IMR-90 (cell line): ENCODE measurements at regions not wholly inside any gene's neighbourhood (a gene's known extent, or its start where the extent isn't known, plus 50 kb on each side); places are given as distances from the start of the nearest gene placed in this dataset.

Experiments
- ATAC-seq: fragments of 200-7000 bp; cut with Tn5 transposase; 2 replicates; pipeline ENCODE4 v1.9.1; 2020; ENCODE audit warnings: low read depth, mild to moderate bottlenecking, moderate library complexity
- BruUV-seq: library from RNA; stranded (reverse); fragments of 400-500 nt; replicated peaks from 2 replicates; lab custom pipeline; 2021; lab: Mats Ljungman, UMichigan
- CTCF ChIA-PET: fragments of 300-600 bp; formaldehyde crosslinking; extraction: SDS; loops from one replicate; lab custom pipeline; 2021; ENCODE audit warnings: antibody characterized with exemption; lab: Yijun Ruan, JAX
- POLR2A ChIA-PET: fragments of 300-600 bp; sonication (Branson Sonifier 250); formaldehyde crosslinking; loops from one replicate; lab custom pipeline; 2022; ENCODE audit warnings: antibody characterized with exemption; ENCODE audit not compliant: unreplicated experiment; lab: Charles Lee
- DNase-seq: peaks from one replicate; pipeline ENCODE4 v3.0.0; 2013
- H2AFZ ChIP-seq: replicated peaks from 2 replicates; pipeline ENCODE3; 2013; ENCODE audit warnings: low read length, mild to moderate bottlenecking; ENCODE audit not compliant: poor library complexity
- H2AK5ac ChIP-seq: 2 replicates; pipeline ENCODE4 v1.6.1; 2013; ENCODE audit warnings: low read depth, low read length, inconsistent platforms
- H2AK9ac ChIP-seq: replicated peaks from 2 replicates; pipeline ENCODE3; 2013; ENCODE audit warnings: mild to moderate bottlenecking, low read depth, low read length, moderate library complexity; ENCODE audit not compliant: poor library complexity
- H2BK120ac ChIP-seq: 2 replicates; pipeline ENCODE4 v1.6.1; 2013; ENCODE audit warnings: low read depth, low read length, inconsistent platforms
- H2BK15ac ChIP-seq: 3 replicates; pipeline ENCODE4 v1.6.1; 2013; ENCODE audit warnings: low read depth, low read length, inconsistent platforms
- H2BK20ac ChIP-seq: 2 replicates; pipeline ENCODE4 v1.6.1; 2013; ENCODE audit warnings: low read depth, mild to moderate bottlenecking, inconsistent platforms, low read length, moderate library complexity
- H2BK5ac ChIP-seq: 2 replicates; pipeline ENCODE4 v1.6.1; 2013; ENCODE audit warnings: mild to moderate bottlenecking, low read depth, low read length, inconsistent platforms; ENCODE audit not compliant: poor library complexity, severe bottlenecking
- H3K14ac ChIP-seq: replicated peaks from 2 replicates; pipeline ENCODE4 v1.6.1; 2013; ENCODE audit warnings: low read depth, low read length, inconsistent platforms
- H3K18ac ChIP-seq: 2 replicates; pipeline ENCODE4 v1.6.1; 2013; ENCODE audit warnings: low read depth, low read length, control low read depth
- H3K23ac ChIP-seq: 2 replicates; pipeline ENCODE4 v1.6.1; 2013; ENCODE audit warnings: low read depth, low read length, inconsistent platforms
- H3K27ac ChIP-seq: 2 replicates; pipeline ENCODE4 v1.5.1; 2013; ENCODE audit warnings: mild to moderate bottlenecking, control low read depth, low read length; ENCODE audit not compliant: insufficient read depth
- H3K27me3 ChIP-seq: 2 replicates; pipeline ENCODE4 v1.6.1; 2013; ENCODE audit warnings: low read length; ENCODE audit not compliant: control insufficient read depth, insufficient read depth
- H3K36me3 ChIP-seq: 2 replicates; pipeline ENCODE4 v1.6.1; 2013; ENCODE audit warnings: low read length, mixed read lengths; ENCODE audit not compliant: control insufficient read depth, insufficient read depth
- H3K4ac ChIP-seq: 2 replicates; pipeline ENCODE4 v1.6.1; 2013; ENCODE audit warnings: low read depth, low read length, inconsistent platforms
- H3K4me1 ChIP-seq: 2 replicates; pipeline ENCODE4 v1.6.1; 2013; ENCODE audit warnings: low read length, mixed read lengths; ENCODE audit not compliant: control insufficient read depth, insufficient read depth
- H3K4me2 ChIP-seq: 2 replicates; pipeline ENCODE4 v1.6.1; 2013; ENCODE audit warnings: low read depth, mild to moderate bottlenecking, control low read depth, low read length, moderate library complexity
- H3K4me3 ChIP-seq: 2 replicates; pipeline ENCODE4 v1.5.1; 2013; ENCODE audit warnings: low read depth, mild to moderate bottlenecking, control low read depth, low read length, moderate library complexity; ENCODE audit not compliant: insufficient read depth
- H3K56ac ChIP-seq: 2 replicates; pipeline ENCODE4 v1.6.1; 2013; ENCODE audit warnings: low read length, inconsistent platforms; ENCODE audit not compliant: insufficient read depth; ENCODE audit errors: extremely low read depth
- H3K79me1 ChIP-seq, 2 experiments: 2 replicates each; pipeline ENCODE4 v1.6.1; 2013; ENCODE audit warnings: low read length in 2 of 2, inconsistent platforms in 1 of 2, low read depth in 1 of 2
- H3K9ac ChIP-seq: 2 replicates; pipeline ENCODE4 v1.6.1; 2013; ENCODE audit warnings: low read depth, low read length, control low read depth
- H3K9me1 ChIP-seq: 2 replicates; pipeline ENCODE4 v1.6.1; 2013; ENCODE audit warnings: low read length, inconsistent platforms; ENCODE audit not compliant: insufficient read depth
- H3K9me3 ChIP-seq: 2 replicates; pipeline ENCODE4 v1.6.1; 2013; ENCODE audit warnings: low read length; ENCODE audit not compliant: control insufficient read depth, insufficient read depth
- H4K20me1 ChIP-seq: 2 replicates; pipeline ENCODE4 v1.6.1; 2013; ENCODE audit warnings: low read length, inconsistent platforms; ENCODE audit not compliant: insufficient read depth
- H4K5ac ChIP-seq: 2 replicates; pipeline ENCODE4 v1.6.1; 2013; ENCODE audit warnings: mild to moderate bottlenecking, low read depth, low read length, control low read depth
- H4K8ac ChIP-seq, 2 experiments: 2 replicates each; pipeline ENCODE4 v1.6.1; 2013; ENCODE audit warnings: low read depth in 2 of 2, low read length in 2 of 2, control low read depth in 1 of 2, inconsistent platforms in 1 of 2
- H4K91ac ChIP-seq: 2 replicates; pipeline ENCODE4 v1.6.1; 2013; ENCODE audit warnings: low read depth, low read length, inconsistent platforms; ENCODE audit not compliant: insufficient read depth
- BHLHE40 ChIP-seq: fragments of 150-350 bp; IDR thresholded peaks from 2 replicates; pipeline ENCODE4 v1.6.1; 2016; ENCODE audit warnings: mild to moderate bottlenecking, low read depth, low read length
- CEBPB ChIP-seq: IDR thresholded peaks from 2 replicates; pipeline ENCODE4 v1.6.1; 2012; ENCODE audit warnings: low read depth, low read length, improper control_type of control experiment
- CHD1 ChIP-seq: IDR thresholded peaks from 2 replicates; pipeline ENCODE4 v1.6.1; 2012; ENCODE audit warnings: low read depth, low read length, improper control_type of control experiment
- CTCF ChIP-seq: conservative IDR thresholded peaks from 2 replicates; pipeline ENCODE4 v1.5.1; 2012; ENCODE audit warnings: mild to moderate bottlenecking, low read depth, low read length, improper control_type of control experiment
- ELK1 ChIP-seq: fragments of 150-350 bp; IDR thresholded peaks from 2 replicates; pipeline ENCODE4 v1.6.1; 2016; ENCODE audit warnings: low read depth, mild to moderate bottlenecking, low read length, moderate library complexity, borderline replicate concordance
- FOS ChIP-seq: fragments of 150-350 bp; IDR thresholded peaks from 2 replicates; pipeline ENCODE4 v1.6.1; 2016; ENCODE audit warnings: low read depth, low read length
- MAFK ChIP-seq: IDR thresholded peaks from 2 replicates; pipeline ENCODE4 v1.6.1; 2012; ENCODE audit warnings: low read depth, low read length, improper control_type of control experiment
- MAZ ChIP-seq: IDR thresholded peaks from 2 replicates; pipeline ENCODE4 v1.6.1; 2012; ENCODE audit warnings: low read depth, mild to moderate bottlenecking, low read length, improper control_type of control experiment, moderate library complexity, borderline replicate concordance
- MXI1 ChIP-seq: IDR thresholded peaks from 2 replicates; pipeline ENCODE4 v1.6.1; 2012; ENCODE audit warnings: low read depth, mild to moderate bottlenecking, low read length, moderate library complexity, borderline replicate concordance
- NFE2L2 ChIP-seq: fragments of 150-350 bp; IDR thresholded peaks from 2 replicates; pipeline ENCODE4 v1.6.1; 2016; ENCODE audit warnings: low read depth, mild to moderate bottlenecking, low read length
- POLR2A ChIP-seq: IDR thresholded peaks from 2 replicates; pipeline ENCODE4 v1.6.1; 2012; ENCODE audit warnings: mild to moderate bottlenecking, low read depth, low read length
- RAD21 ChIP-seq: IDR thresholded peaks from 2 replicates; pipeline ENCODE4 v1.6.1; 2012; ENCODE audit warnings: low read length, improper control_type of control experiment
- RCOR1 ChIP-seq: IDR thresholded peaks from 2 replicates; pipeline ENCODE4 v1.6.1; 2012; ENCODE audit warnings: mild to moderate bottlenecking, low read length, improper control_type of control experiment; ENCODE audit not compliant: insufficient replicate concordance
- RFX5 ChIP-seq: IDR thresholded peaks from 2 replicates; pipeline ENCODE4 v1.8.0; 2012; ENCODE audit warnings: low read depth, mild to moderate bottlenecking, low read length, moderate library complexity
- SMC3 ChIP-seq: fragments of 150-350 bp; IDR thresholded peaks from 2 replicates; pipeline ENCODE4 v1.6.1; 2016; ENCODE audit warnings: low read depth, mild to moderate bottlenecking, antibody characterized with exemption, low read length, moderate library complexity
- USF2 ChIP-seq: fragments of 150-350 bp; IDR thresholded peaks from 2 replicates; pipeline ENCODE4 v1.6.1; 2017; ENCODE audit warnings: mild to moderate bottlenecking, antibody characterized with exemption, low read length, low read depth
- WGBS, 2 experiments: methylation state at CpG; one replicate each; pipeline versions ENCODE4 v1.1.5 to v1.1.7; 2013; ENCODE audit warnings: missing lambda C conversion rate in 2 of 2; ENCODE audit not compliant: insufficient read length in 1 of 2; ENCODE audit errors: extremely low coverage in 2 of 2; 5-methylcytosine and 5-hydroxymethylcytosine counted together
- dilution Hi-C: fragments of 300-500 bp; cut with HindIII; formaldehyde crosslinking; loops from one replicate; pipeline ENCODE4 v1.14.3; 2018; ENCODE audit warnings: low sequenced_read_pairs; ENCODE audit not compliant: unreplicated experiment
- in situ Hi-C: fragments of 300-500 bp; cut with MboI; formaldehyde crosslinking; loops from 3 replicates; pipeline ENCODE4 v1.14.3; 2019; ENCODE audit warnings: low sequenced_read_pairs, inconsistent platforms, mixed read lengths
- intact Hi-C: fragments of 100-400 bp; cut with micrococcal nuclease; formaldehyde crosslinking; loops from 2 replicates; pipeline ENCODE4 v1.10.0; 2022

DNA sequence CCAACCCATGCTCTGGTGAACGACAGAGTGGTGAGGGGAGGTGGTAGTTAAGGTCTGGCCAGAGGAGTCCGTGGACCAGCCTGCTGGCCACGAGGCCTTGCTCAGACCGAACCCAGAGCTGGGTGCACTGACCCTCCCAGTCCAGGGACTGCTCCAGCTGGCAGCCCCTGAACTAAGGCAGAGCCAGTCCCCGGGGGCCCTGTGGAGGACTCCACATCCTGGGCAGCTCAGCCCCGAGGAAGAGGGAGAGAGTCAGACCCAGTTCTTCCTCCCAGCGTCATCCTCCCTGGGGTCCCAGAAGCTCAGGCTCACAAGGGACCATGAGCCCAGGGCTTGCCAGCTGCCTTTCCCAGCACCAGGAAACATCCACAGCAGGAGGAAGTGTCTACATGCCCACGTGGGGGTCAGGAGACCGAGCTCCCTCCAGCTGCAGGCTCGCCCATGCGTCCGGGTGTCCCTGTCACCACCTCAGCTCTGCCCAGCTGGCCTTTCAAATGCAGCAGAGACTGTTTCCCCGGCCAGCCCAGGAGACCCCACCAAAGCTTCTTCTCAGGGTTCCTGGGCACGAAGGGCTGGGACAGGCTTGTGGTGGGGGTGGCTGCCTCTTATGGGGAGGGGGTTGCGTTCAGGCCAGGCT is 194.4 kb downstream of the KIF26A start:
- H3K27me3 ChIP-seq, result no peaks in the 10 kb centered on the region

More for the DNA sequence above, 194.4 kb downstream of the KIF26A start:
- WGBS, 2 experiments, result 10% methylated on average over 2 of the region's 15 CpGs; no CpG with 5 or more reads in 1 of the 2 experiments
- DNase-seq, result no peak
- Histone ChIP-seq H3K4ac (no peak overlapping the region), H2BK120ac (no peak overlapping the region), H2BK20ac (no peak overlapping the region), H3K18ac (no peak overlapping the region), H3K9me1 (no peaks in the 10 kb centered on the region), H2BK5ac (no peak overlapping the region), H3K4me3 (no peak overlapping the region), H2AK5ac (no peak overlapping the region), H4K20me1 (no peaks in the 10 kb centered on the region), H2AFZ (no peak overlapping the region), H3K23ac (no peak overlapping the region), H4K91ac (no peak overlapping the region), H3K4me1 (no peaks in the 10 kb centered on the region), H2BK15ac (no peak overlapping the region), H2AK9ac (no peak overlapping the region), H3K27ac (no peak overlapping the region), H4K5ac (no peak overlapping the region), H3K14ac (no peak overlapping the region), H4K8ac (no peak overlapping the region), H3K9ac (no peak overlapping the region), H3K9me3 (peaks cover 45% of the 10 kb centered on the region), H3K79me1 (no peaks in the 10 kb centered on the region), H3K4me2 (no peak overlapping the region), H3K36me3 (no peaks in the 10 kb centered on the region), H3K56ac (no peak overlapping the region)
- intact Hi-C loops (no loop called here), in situ Hi-C loops (no loop called here), dilution Hi-C loops (no loop called here)
- no peak for ATAC-seq
- TF ChIP-seq CEBPB (no peak), CHD1 (no peak), BHLHE40 (no peak), NFE2L2 (no peak), FOS (no peak), RAD21 (no peak), RFX5 (no peak), MAZ (no peak), MAFK (no peak), RCOR1 (no peak), MXI1 (no peak), USF2 (no peak), CTCF (no peak), POLR2A (no peak), ELK1 (no peak), SMC3 (no peak)
- ChIA-PET POLR2A (no interaction called here), CTCF (no interaction called here)
- no TSS peak for BruUV-seq
